Esophagus squamous epithelium (tissue), 5 donors: ENCODE measurements at regions not wholly inside any gene's neighbourhood (a gene's known extent, or its start where the extent isn't known, plus 50 kb on each side); places are given as distances from the start of the nearest gene placed in this dataset.

Experiments used
- DNase-seq: peaks from one replicate; lab custom pipeline; 2025; lab: John Stamatoyannopoulos, UW
- H3K27ac ChIP-seq, 4 donors: fragments of 200-600 bp; sonication (generic); one replicate each; pipeline ENCODE4 v1.5.1; 2016 to 2019; ENCODE audit warnings: mild to moderate bottlenecking in 1 of 4
- H3K27me3 ChIP-seq, 4 donors: fragments of 200-600 bp; sonication (generic); 1 replicate in 3 of 4; 2 replicates in 1 of 4; pipeline versions ENCODE4 v1.5.1 to v1.6.0; 2017 to 2021; ENCODE audit warnings: antibody characterized with exemption in 1 of 4
- H3K36me3 ChIP-seq, 3 donors: fragments of 200-600 bp; sonication (generic); one replicate each; pipeline ENCODE4 v1.5.1; 2016 to 2019
- H3K4me1 ChIP-seq, 3 donors: fragments of 200-600 bp; sonication (generic); one replicate each; pipeline ENCODE4 v1.5.1; 2017 to 2019
- H3K4me3 ChIP-seq, 4 donors: fragments of 200-600 bp; sonication (generic); 1 replicate in 3 of 4; 2 replicates in 1 of 4; pipeline ENCODE4 v1.5.1; 2016 to 2019; ENCODE audit warnings: mild to moderate bottlenecking in 2 of 4, moderate library complexity in 1 of 4
- H3K9me3 ChIP-seq, 3 donors: fragments of 200-600 bp; sonication (generic); one replicate each; pipeline ENCODE4 v1.5.1; 2016 to 2019
- CTCF ChIP-seq, 6 experiments: fragments of 450-650 bp in 4 of 6; fragments of 200-600 bp in 2 of 6; sonication (generic) in 2 of 6; IDR thresholded peaks; one replicate each; pipeline ENCODE4 v1.5.1; 2016 to 2019; ENCODE audit warnings: antibody characterized with exemption in 6 of 6, mild to moderate bottlenecking in 4 of 6, moderate library complexity in 4 of 6
- POLR2A ChIP-seq, 4 donors: fragments of 450-650 bp; IDR thresholded peaks; one replicate each; pipeline ENCODE4 v1.6.1; 2017; ENCODE audit warnings: antibody characterized with exemption in 4 of 4, mild to moderate bottlenecking in 4 of 4, moderate library complexity in 3 of 4
- WGBS, 2 donors: methylation state at CpG; one replicate each; pipeline ENCODE4 v1.1.5; 2018; 5-methylcytosine and 5-hydroxymethylcytosine counted together
- intact Hi-C: fragments of 100-400 bp; cut with DNase I; formaldehyde crosslinking; loops from one replicate; pipeline ENCODE4 v1.15.0; 2022
- donor health status: DM: yes; HTN: yes; CAD: no.

- Histone ChIP-seq H3K36me3 (no peaks in the 10 kb centered on the region), H3K9me3 (no peaks in the 10 kb centered on the region), H3K4me3 (no peak overlapping the region), H3K27ac (no peak overlapping the region), H3K4me1 (peaks cover 0 to 22% (median 0%) of the 10 kb centered on the region in 3 donors), H3K27me3 (no peaks in the 10 kb centered on the region)
- DNase-seq, result no peak
- TF ChIP-seq POLR2A (IDR thresholded peaks at IDR 0.05) (no peak), CTCF (IDR thresholded peaks at IDR 0.05) (no peak)
- intact Hi-C loops, result no loop called here
These were observed 56.1 kb downstream of the BTG1 start for GRCh38 chr12:92089559-92089958.

- TF ChIP-seq CTCF (IDR thresholded peaks at IDR 0.05), result no peak
- TF ChIP-seq POLR2A (IDR thresholded peaks at IDR 0.05), result no peak
- Histone ChIP-seq H3K4me3 (no peak overlapping the region), H3K9me3 (no peaks in the 10 kb centered on the region), H3K36me3 (no peaks in the 10 kb centered on the region), H3K4me1 (peaks cover 0 to 22% (median 0%) of the 10 kb centered on the region in 3 donors), H3K27me3 (no peaks in the 10 kb centered on the region), H3K27ac (no peak overlapping the region)
- intact Hi-C loops, result no loop called here
- no peak for DNase-seq
- WGBS, 2 donors, result 77 to 89% methylated on average over 2 of the region's 2 CpGs
These were observed 56.8 kb downstream of the BTG1 start for GRCh38 chr12:92088805-92089204.

GRCh38 chr12:92085736-92086040 is 60.0 kb downstream of the BTG1 start:
- no peak overlapping the region for H3K4me3 ChIP-seq
- no peak for DNase-seq
- TF ChIP-seq CTCF (IDR thresholded peaks at IDR 0.05), result no peak
- no peak for TF ChIP-seq POLR2A (IDR thresholded peaks at IDR 0.05)
- no peaks in the 10 kb centered on the region for H3K9me3 ChIP-seq
- intact Hi-C loops, result no loop called here
- H3K27ac ChIP-seq, result no peak overlapping the region
- H3K4me1 ChIP-seq, result peaks cover 0 to 22% (median under 1%) of the 10 kb centered on the region in 3 donors
- 77 to 89% methylated on average over 1 of the region's 1 CpG for WGBS, 2 donors
- no peaks in the 10 kb centered on the region for H3K36me3 ChIP-seq
- no peaks in the 10 kb centered on the region for H3K27me3 ChIP-seq

- WGBS, 2 donors, result 80 to 84% methylated on average over 3 of the region's 3 CpGs
- peaks cover under 1 to 22% (median 5%) of the 10 kb centered on the region in 3 donors for H3K4me1 ChIP-seq
These were observed 60.5 kb downstream of the BTG1 start for GRCh38 chr12:92085040-92085735.

GRCh38 chr12:92080911-92081285 is 64.7 kb downstream of the BTG1 start:
- Histone ChIP-seq H3K36me3 (no peaks in the 10 kb centered on the region), H3K9me3 (no peaks in the 10 kb centered on the region), H3K27me3 (no peaks in the 10 kb centered on the region), H3K4me3 (no peak overlapping the region), H3K27ac (no peak overlapping the region), H3K4me1 (peaks cover 5 to 31% (median 13%) of the 10 kb centered on the region in 3 donors)
- intact Hi-C loops, result no loop called here
- no peak for DNase-seq
- no peak for TF ChIP-seq POLR2A (IDR thresholded peaks at IDR 0.05)
- 81 to 84% methylated on average over 3 of the region's 3 CpGs for WGBS, 2 donors

More at GRCh38 chr12:92085040-92085735, 60.5 kb downstream of the BTG1 start:
- no peaks in the 10 kb centered on the region for H3K36me3 ChIP-seq
- H3K4me3 ChIP-seq, result no peak overlapping the region
- no peak for TF ChIP-seq CTCF (IDR thresholded peaks at IDR 0.05)
- TF ChIP-seq POLR2A (IDR thresholded peaks at IDR 0.05), result no peak
- no peaks in the 10 kb centered on the region for H3K9me3 ChIP-seq
- no peaks in the 10 kb centered on the region for H3K27me3 ChIP-seq
- no peak overlapping the region for H3K27ac ChIP-seq
- intact Hi-C loops, result no loop called here
- no peak for DNase-seq

- TF ChIP-seq CTCF (IDR thresholded peaks at IDR 0.05), result no peak
- no peak for TF ChIP-seq POLR2A (IDR thresholded peaks at IDR 0.05)
- Histone ChIP-seq H3K4me1 (peaks cover 5 to 31% (median 13%) of the 10 kb centered on the region in 3 donors), H3K27ac (peak overlapping the region in 1 of 4 donors; percentile 33), H3K9me3 (no peaks in the 10 kb centered on the region), H3K4me3 (no peak overlapping the region), H3K27me3 (no peaks in the 10 kb centered on the region), H3K36me3 (no peaks in the 10 kb centered on the region)
- intact Hi-C loops, result no loop called here
- no peak for DNase-seq
These were observed 66.6 kb downstream of the BTG1 start for GRCh38 chr12:92079054-92079385.
